OCI-LY7 (cell line): ENCODE measurements at regions not wholly inside any gene's neighbourhood (a gene's known extent, or its start where the extent isn't known, plus 50 kb on each side); places are given as distances from the start of the nearest gene placed in this dataset.

ENCODE experiments used
- EZH2phosphoT487 ChIP-seq: fragments of 200-600 bp; sonication (generic); IDR thresholded peaks from 2 replicates; pipeline ENCODE4 v1.6.1; 2018; ENCODE audit warnings: low read depth, borderline replicate concordance, mild to moderate bottlenecking, mixed run types, antibody characterized with exemption, low read length, moderate library complexity, mixed read lengths
- TF ChIP-seq, protein P1 (sequence below): fragments of 200-600 bp; sonication (generic); conservative IDR thresholded peaks from 2 replicates; pipeline ENCODE4 v1.5.1; 2014; ENCODE audit warnings: mild to moderate bottlenecking, antibody characterized with exemption, low read length, moderate library complexity, mixed read lengths

- TF ChIP-seq, protein P1, sequence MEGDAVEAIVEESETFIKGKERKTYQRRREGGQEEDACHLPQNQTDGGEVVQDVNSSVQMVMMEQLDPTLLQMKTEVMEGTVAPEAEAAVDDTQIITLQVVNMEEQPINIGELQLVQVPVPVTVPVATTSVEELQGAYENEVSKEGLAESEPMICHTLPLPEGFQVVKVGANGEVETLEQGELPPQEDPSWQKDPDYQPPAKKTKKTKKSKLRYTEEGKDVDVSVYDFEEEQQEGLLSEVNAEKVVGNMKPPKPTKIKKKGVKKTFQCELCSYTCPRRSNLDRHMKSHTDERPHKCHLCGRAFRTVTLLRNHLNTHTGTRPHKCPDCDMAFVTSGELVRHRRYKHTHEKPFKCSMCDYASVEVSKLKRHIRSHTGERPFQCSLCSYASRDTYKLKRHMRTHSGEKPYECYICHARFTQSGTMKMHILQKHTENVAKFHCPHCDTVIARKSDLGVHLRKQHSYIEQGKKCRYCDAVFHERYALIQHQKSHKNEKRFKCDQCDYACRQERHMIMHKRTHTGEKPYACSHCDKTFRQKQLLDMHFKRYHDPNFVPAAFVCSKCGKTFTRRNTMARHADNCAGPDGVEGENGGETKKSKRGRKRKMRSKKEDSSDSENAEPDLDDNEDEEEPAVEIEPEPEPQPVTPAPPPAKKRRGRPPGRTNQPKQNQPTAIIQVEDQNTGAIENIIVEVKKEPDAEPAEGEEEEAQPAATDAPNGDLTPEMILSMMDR: no peak
- no peak for TF ChIP-seq EZH2phosphoT487
Observed at GRCh38 chr15:38036790-38037338, 102.4 kb downstream of the TMCO5A start.
